Uterus (tissue), 2 donors: ENCODE measurements at regions not wholly inside any gene's neighbourhood (a gene's known extent, or its start where the extent isn't known, plus 50 kb on each side); places are given as distances from the start of the nearest gene placed in this dataset.

Source experiments
- CTCF ChIP-seq, 4 experiments: fragments of 200-600 bp in 2 of 4; fragments of 450-650 bp in 2 of 4; sonication (generic) in 2 of 4; IDR thresholded peaks; one replicate each; pipeline ENCODE4 v1.5.1; 2016 to 2019; ENCODE audit warnings: antibody characterized with exemption in 4 of 4, mild to moderate bottlenecking in 2 of 4, moderate library complexity in 1 of 4
- POLR2A ChIP-seq, 2 donors: fragments of 450-650 bp; IDR thresholded peaks; one replicate each; pipeline ENCODE4 v1.6.1; 2016; ENCODE audit warnings: antibody characterized with exemption in 2 of 2, mild to moderate bottlenecking in 1 of 2, moderate library complexity in 1 of 2

GRCh38 chr1:98439471-98439870, 222.1 kb upstream of the SNX7 start:
- TF ChIP-seq CTCF (IDR thresholded peaks at IDR 0.05) (no peak), POLR2A (IDR thresholded peaks at IDR 0.05) (no peak)
